MCF 10A (cell line): ENCODE measurements at regions not wholly inside any gene's neighbourhood (a gene's known extent, or its start where the extent isn't known, plus 50 kb on each side); places are given as distances from the start of the nearest gene placed in this dataset.

Experiments used
- BruUV-seq: library from RNA; stranded (reverse); fragments of 400-500 nt; replicated peaks from 2 replicates; lab custom pipeline; 2021; lab: Mats Ljungman, UMichigan
- CTCF ChIA-PET: fragments of 300-600 bp; sonication (Branson Sonifier 250); formaldehyde crosslinking; extraction: SDS; loops from one replicate; lab custom pipeline; 2021; ENCODE audit warnings: antibody characterized with exemption, inconsistent platforms; lab: Yijun Ruan, JAX
- POLR2A ChIA-PET: fragments of 300-600, 350-650 bp; sonication (Branson Sonifier 250); formaldehyde crosslinking; extraction: SDS; loops from one replicate; lab custom pipeline; 2020; ENCODE audit warnings: antibody characterized with exemption, inconsistent platforms; lab: Yijun Ruan, JAX
- DNase-seq: peaks from one replicate; pipeline ENCODE4 v3.0.0-alpha.2; 2018; ENCODE audit not compliant: unreplicated experiment
- H3K27ac Mint-ChIP-seq: one replicate; pipeline ENCODE4 v1.8.0; 2022; ENCODE audit warnings: mild to moderate bottlenecking, low read depth, mixed read lengths; ENCODE audit not compliant: unreplicated experiment
- H3K27me3 Mint-ChIP-seq: one replicate; pipeline ENCODE4 v1.8.0; 2022; ENCODE audit warnings: mixed read lengths; ENCODE audit not compliant: insufficient read depth, unreplicated experiment
- H3K36me3 Mint-ChIP-seq: one replicate; pipeline ENCODE4 v1.8.0; 2022; ENCODE audit warnings: mild to moderate bottlenecking, moderate library complexity, mixed read lengths; ENCODE audit not compliant: insufficient read depth, unreplicated experiment
- H3K4me1 Mint-ChIP-seq: one replicate; pipeline ENCODE4 v1.8.0; 2022; ENCODE audit warnings: mixed read lengths; ENCODE audit not compliant: insufficient read depth, unreplicated experiment
- H3K4me3 Mint-ChIP-seq: one replicate; pipeline ENCODE4 v1.8.0; 2022; ENCODE audit warnings: mild to moderate bottlenecking, moderate library complexity, mixed read lengths; ENCODE audit not compliant: unreplicated experiment
- H3K9me3 Mint-ChIP-seq: one replicate; pipeline ENCODE4 v1.8.0; 2022; ENCODE audit warnings: mixed read lengths; ENCODE audit not compliant: unreplicated experiment
- CTCF ChIP-seq: fragments of 200-600 bp; IDR thresholded peaks from one replicate; pipeline ENCODE4 v1.8.0; 2022; ENCODE audit warnings: antibody characterized with exemption, mild to moderate bottlenecking; ENCODE audit not compliant: unreplicated experiment
- intact Hi-C: fragments of 100-400 bp; cut with micrococcal nuclease; formaldehyde crosslinking; loops from 2 replicates; pipeline ENCODE4 v1.14.1; 2022

GRCh38 chr6:71028236-71028876, 71.5 kb upstream of the B3GAT2 start:
- CTCF ChIA-PET = no interaction called here

GRCh38 chr6:71028877-71029252, 72.0 kb upstream of the B3GAT2 start:
- intact Hi-C loops = no loop called here
- no peaks in the 10 kb centered on the region for H3K9me3 Mint-ChIP-seq
- H3K36me3 Mint-ChIP-seq = no peaks in the 10 kb centered on the region
- H3K4me1 Mint-ChIP-seq = no peaks in the 10 kb centered on the region
- ChIA-PET POLR2A (no interaction called here), CTCF (no interaction called here)
- H3K27ac Mint-ChIP-seq = no peak overlapping the region
- no peaks in the 10 kb centered on the region for H3K27me3 Mint-ChIP-seq
- no peak overlapping the region for H3K4me3 Mint-ChIP-seq
- DNase-seq = no peak
- TF ChIP-seq CTCF = no peak
- no TSS peak for BruUV-seq

More at GRCh38 chr6:71028236-71028876, 71.5 kb upstream of the B3GAT2 start:
- intact Hi-C loops = no loop called here
- Mint-ChIP-seq H3K9me3 (no peaks in the 10 kb centered on the region), H3K36me3 (no peaks in the 10 kb centered on the region), H3K4me3 (no peak overlapping the region), H3K27me3 (no peaks in the 10 kb centered on the region), H3K4me1 (no peaks in the 10 kb centered on the region), H3K27ac (no peak overlapping the region)
- POLR2A ChIA-PET = no interaction called here
- DNase-seq = no peak
- BruUV-seq = no TSS peak
- TF ChIP-seq CTCF = no peak

DNA sequence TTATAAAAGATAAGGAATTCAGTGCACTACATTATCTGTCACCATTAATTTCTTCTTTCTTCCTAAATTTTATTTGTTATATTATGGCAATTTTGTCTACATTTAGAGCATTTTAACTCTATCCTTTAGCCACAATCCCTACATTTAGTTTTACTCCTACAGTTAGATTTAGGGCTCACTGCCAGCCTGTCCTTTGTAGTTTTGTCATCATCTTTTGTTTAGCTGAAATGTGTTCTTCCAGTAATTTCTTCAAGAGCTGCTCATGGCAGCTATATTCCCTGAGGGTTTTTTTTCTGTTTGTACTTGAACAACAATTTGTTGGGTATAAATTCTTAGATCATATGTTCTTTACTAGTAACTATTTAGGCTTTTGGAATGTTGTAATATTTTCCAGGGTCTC, 72.7 kb upstream of the B3GAT2 start:
- intact Hi-C loops = no loop called here
- no peaks in the 10 kb centered on the region for H3K4me1 Mint-ChIP-seq
- no TSS peak for BruUV-seq
- H3K27ac Mint-ChIP-seq = no peak overlapping the region
- CTCF ChIA-PET = no interaction called here
- no peak overlapping the region for H3K4me3 Mint-ChIP-seq
- POLR2A ChIA-PET = interaction anchor here (0.7 kb wide), 1 partner anchor 170 kb away, joined by 3 read pairs; no protein-coding TSS in a partner anchor
- DNase-seq = no peak
- H3K27me3 Mint-ChIP-seq = no peaks in the 10 kb centered on the region
- no peaks in the 10 kb centered on the region for H3K36me3 Mint-ChIP-seq
- no peaks in the 10 kb centered on the region for H3K9me3 Mint-ChIP-seq
- TF ChIP-seq CTCF = no peak

DNA sequence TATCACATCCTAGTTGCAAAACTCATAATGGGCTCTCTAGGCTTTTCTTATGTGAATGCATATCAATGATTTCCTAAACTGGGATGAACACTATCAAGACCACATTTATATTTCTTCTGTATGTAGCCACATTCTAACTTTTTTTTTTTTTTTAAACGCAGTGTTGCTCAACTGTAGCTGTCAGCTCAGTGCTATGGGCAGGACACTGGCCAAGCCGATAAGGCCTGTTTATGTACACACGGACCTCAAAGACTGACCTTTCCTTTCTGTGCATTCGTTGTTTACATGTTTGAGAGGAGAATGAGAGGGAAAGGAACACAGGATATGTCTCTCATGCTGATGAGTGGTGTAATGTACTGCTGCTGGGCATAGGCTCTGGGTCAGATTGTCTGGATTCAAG, 75.1 kb upstream of the B3GAT2 start:
- H3K27me3 Mint-ChIP-seq = no peaks in the 10 kb centered on the region
- no peaks in the 10 kb centered on the region for H3K36me3 Mint-ChIP-seq
- no peak overlapping the region for H3K27ac Mint-ChIP-seq
- ChIA-PET CTCF (interaction anchor here (0.7 to 1.3 kb wide), 3 partner anchors 17 to 1760 kb away, joined by 3 to 5 read pairs (median 3); no protein-coding TSS in a partner anchor), POLR2A (no interaction called here)
- no TSS peak for BruUV-seq
- intact Hi-C loops = no loop called here
- no peaks in the 10 kb centered on the region for H3K9me3 Mint-ChIP-seq
- no peak for TF ChIP-seq CTCF
- no peak for DNase-seq
- H3K4me1 Mint-ChIP-seq = no peaks in the 10 kb centered on the region
- H3K4me3 Mint-ChIP-seq = no peak overlapping the region
